ENCODE measurements at regions not wholly inside any gene's neighbourhood (a gene's known extent, or its start where the extent isn't known, plus 50 kb on each side); places are given as distances from the start of the nearest gene placed in this dataset.

DNA sequence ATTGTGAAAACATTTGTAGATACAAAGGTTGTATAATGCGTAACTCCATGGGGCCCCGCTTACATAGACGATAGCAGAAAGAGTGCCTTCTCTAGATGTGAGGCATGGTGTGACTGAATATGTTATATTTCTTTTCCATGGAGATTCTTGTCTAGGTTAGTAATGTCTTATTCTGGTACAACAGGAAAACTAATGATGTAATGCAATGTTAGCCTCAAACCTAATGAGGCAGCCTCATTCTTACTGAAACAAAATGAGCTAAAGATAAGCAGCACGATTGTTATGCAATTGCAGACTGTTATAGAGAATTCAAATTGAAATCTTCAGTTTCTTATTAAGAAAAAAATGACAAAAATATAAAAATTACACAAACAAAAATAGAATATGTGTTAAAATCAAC lies 171.1 kb upstream of the ANKRD50 start:
- no peak overlapping the region for H3K4me3 ChIP-seq (ENCODE audit: low read depth, low read length)
- TF ChIP-seq, protein P1, sequence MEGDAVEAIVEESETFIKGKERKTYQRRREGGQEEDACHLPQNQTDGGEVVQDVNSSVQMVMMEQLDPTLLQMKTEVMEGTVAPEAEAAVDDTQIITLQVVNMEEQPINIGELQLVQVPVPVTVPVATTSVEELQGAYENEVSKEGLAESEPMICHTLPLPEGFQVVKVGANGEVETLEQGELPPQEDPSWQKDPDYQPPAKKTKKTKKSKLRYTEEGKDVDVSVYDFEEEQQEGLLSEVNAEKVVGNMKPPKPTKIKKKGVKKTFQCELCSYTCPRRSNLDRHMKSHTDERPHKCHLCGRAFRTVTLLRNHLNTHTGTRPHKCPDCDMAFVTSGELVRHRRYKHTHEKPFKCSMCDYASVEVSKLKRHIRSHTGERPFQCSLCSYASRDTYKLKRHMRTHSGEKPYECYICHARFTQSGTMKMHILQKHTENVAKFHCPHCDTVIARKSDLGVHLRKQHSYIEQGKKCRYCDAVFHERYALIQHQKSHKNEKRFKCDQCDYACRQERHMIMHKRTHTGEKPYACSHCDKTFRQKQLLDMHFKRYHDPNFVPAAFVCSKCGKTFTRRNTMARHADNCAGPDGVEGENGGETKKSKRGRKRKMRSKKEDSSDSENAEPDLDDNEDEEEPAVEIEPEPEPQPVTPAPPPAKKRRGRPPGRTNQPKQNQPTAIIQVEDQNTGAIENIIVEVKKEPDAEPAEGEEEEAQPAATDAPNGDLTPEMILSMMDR (IDR thresholded peaks at IDR 0.05; ENCODE audit: low read depth, low read length) = no peak

DNA sequence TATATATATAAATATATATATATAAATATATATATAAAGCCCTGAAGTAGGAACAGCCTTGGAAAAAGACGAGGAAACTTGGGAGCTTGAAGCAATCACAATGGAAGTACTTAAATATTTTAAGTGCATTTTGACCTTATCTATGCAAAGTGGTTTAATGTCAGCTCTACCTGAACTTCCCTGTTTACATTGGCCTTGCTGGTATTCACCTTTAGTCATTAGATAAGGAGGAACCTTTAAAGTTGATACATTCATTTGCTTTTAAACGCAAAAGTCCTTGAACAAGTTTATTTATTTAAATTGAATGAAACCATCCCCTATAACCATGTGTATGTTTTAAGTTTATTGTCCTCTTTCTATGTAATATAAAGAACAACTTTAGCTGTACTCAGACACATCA lies 166.7 kb upstream of the ANKRD50 start:
- H3K4me3 ChIP-seq (ENCODE audit: low read depth, low read length) = no peak overlapping the region

DNA sequence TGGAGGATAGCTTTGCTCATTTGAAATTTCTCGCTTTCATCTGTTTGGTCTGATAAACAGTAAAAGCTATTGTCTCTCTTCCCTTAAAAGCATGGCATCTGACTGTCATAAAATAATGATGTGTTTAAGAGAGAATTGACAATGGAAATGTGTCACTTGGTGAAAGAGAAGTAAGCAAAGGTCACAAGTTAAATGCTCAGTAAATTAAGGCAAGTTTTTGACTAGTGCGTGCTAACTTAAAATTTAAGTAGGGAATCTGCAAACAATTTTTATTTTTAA lies 161.6 kb upstream of the ANKRD50 start:
- no peak overlapping the region for H3K4me3 ChIP-seq (ENCODE audit: low read depth, low read length)
- TF ChIP-seq, protein P1 (IDR thresholded peaks at IDR 0.05; ENCODE audit: low read depth, low read length) = no peak

More for the DNA sequence above, 166.7 kb upstream of the ANKRD50 start:
- TF ChIP-seq, protein P1 (IDR thresholded peaks at IDR 0.05; ENCODE audit: low read depth, low read length) = no peak

DNA sequence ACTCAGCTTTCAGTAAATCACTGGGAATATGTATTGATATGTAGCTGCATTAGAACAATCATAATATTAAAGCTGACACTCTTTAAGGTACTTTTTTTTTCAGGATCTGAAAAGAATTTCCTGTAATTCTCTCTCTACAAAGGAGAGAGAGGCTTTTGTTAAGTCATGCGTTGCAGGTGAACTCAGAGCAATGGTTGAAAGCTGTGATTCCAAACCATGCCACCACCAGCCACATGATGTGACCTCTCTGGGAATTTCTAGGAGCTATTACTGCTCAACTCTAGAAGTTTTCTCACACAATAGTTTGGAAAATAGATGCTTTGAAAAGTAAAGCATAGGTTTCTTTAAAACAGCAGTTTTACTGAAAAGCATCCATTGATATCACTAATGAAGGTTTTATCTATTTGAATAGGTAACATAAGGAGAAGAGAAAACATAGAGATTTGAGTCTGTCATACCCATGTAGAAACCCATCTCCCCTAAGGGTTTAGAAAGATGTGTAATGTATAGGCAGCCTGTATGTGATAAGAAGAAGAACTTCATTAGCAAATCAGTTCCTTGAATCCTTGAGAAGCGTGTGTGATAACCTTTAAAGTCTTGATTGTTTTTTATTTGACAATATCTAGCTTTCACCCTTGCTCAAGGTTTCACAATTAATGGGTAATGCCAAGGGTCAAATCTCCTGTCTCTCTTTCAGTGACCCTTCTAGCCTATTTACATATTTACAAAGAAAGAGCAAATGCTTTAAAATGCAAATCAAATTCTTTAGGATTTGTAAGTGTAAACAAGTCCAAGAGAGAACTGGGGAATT lies 161.0 kb upstream of the ANKRD50 start:
- TF ChIP-seq, protein P1 (IDR thresholded peaks at IDR 0.05; ENCODE audit: low read depth, low read length) = no peak
- H3K4me3 ChIP-seq (ENCODE audit: low read depth, low read length) = no peak overlapping the region

DNA sequence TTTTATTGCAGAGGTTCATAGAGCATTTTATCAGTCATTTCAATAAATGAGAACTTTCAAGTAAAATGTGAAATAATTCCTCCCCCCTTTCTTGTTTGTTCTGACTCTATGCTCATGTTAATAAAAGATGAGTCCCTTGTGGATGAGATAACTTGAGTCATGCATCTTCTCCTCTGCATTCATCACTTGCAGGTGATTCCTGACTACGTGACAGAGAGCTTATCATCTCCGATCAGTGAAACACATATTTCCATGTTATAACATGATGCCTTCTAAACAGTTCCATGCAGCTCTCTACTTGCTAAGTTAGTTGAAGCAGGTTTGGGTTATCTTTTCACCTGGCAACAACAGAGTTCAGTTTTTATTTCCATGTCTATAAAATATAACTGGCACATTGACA lies 160.1 kb upstream of the ANKRD50 start:
- TF ChIP-seq, protein P1 (IDR thresholded peaks at IDR 0.05; ENCODE audit: low read depth, low read length) = no peak
- H3K4me3 ChIP-seq (ENCODE audit: low read depth, low read length) = no peak overlapping the region

DNA sequence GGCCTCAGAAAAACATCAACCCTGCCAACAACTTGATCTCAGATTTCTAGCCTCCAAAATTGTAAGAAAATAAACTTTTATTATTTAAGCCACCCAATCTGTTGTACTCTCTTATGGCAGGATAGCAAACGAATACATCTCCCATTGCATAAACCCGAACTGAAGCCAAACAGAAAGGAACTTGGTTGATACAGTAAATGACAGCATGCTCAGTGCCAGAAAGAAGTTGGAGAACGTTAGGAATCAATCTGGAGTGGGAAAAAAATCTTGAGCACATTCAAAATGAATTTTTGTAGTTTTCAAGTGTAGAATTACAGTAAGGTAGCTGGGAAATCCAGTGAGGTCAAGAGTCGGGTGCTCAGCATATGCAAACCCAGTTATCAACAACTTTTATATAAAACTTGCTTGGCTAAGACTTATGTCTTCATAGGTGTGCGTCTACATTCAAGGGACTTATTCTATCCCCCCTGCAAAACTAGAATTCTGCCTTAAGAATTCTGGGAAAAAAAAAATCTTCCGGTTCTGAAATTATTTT lies 157.5 kb upstream of the ANKRD50 start:
- no peak overlapping the region for H3K4me3 ChIP-seq (ENCODE audit: low read depth, low read length)
- TF ChIP-seq, protein P1 (IDR thresholded peaks at IDR 0.05; ENCODE audit: low read depth, low read length) = no peak

DNA sequence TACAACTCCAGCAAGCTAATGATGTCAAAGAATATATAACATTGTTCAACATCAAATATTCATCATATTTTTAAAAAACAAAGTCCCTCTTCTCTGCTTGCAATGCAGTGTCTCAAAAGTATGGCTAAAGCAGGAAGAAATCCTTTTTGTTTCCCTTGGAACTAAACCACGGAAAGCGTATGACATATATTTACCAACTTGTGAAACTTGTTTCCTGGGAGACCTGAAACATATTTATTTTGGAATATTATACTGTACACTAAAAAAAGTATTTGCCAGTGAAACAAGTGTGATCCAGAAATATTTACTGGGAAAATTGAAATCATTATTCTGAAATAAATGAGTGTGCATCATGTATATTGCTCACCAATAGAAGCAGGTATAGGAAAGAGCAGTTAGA lies 156.0 kb upstream of the ANKRD50 start:
- no peak overlapping the region for H3K4me3 ChIP-seq (ENCODE audit: low read depth, low read length)
- TF ChIP-seq, protein P1 (IDR thresholded peaks at IDR 0.05; ENCODE audit: low read depth, low read length) = no peak

All from WI38 (cell line).